ENCODE measurements at regions not wholly inside any gene's neighbourhood (a gene's known extent, or its start where the extent isn't known, plus 50 kb on each side); places are given as distances from the start of the nearest gene placed in this dataset.
"Not testable (repeated sequence)": the region's sequence is repeated elsewhere in the genome, so short reads cannot be mapped to it uniquely, and the experiment has no call there.

DNA sequence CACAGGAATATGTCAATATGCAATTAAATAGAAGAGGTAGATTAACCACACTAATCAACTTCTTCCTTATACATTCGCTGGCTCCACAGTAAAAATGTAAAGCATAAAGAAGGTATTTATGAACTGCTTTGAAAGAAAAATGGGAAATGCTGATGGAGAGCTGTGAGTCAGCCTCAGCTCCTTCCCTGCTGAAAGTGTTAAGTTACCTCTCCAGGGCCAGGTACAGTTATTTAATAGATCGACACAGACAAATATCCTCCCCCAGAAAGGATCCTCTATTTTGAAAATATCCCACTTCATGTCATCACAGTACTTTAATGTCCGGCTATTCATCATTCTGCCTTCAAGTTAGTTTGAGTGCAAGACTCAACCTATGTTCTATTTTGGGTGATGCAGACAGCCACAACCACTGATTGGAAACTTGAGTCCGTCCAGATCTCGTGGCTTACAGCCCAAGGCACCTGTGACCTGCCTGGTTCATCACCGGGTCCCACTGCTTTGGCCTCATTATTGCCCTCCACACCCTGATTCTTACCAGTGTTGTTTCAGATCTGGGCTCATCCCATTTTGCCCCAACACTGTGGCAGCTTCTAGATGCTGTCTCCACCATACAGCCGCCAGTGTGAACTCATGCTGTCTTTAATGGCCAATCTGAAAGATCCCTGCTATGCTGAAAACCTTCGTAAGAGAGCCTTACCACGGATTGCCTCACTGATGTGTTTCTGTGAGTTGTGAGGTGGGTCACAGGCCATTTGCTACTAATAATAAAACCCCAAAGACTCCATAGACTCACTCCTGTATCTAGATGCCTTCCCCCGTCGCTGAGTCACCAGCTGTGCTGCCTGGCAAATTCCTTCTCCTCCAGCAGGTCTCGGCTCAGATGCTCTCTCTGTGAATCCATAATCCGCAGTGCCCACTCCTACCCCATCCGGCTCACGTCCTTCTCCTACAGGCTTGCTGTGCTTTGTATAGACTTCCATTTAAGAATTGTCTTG, 56.2 kb upstream of the DDAH1 start:
- intact Hi-C loops (cut with DNase I); ATAC-seq; DNase-seq (ENCODE audit: missing footprints): not testable (repeated sequence)

DNA sequence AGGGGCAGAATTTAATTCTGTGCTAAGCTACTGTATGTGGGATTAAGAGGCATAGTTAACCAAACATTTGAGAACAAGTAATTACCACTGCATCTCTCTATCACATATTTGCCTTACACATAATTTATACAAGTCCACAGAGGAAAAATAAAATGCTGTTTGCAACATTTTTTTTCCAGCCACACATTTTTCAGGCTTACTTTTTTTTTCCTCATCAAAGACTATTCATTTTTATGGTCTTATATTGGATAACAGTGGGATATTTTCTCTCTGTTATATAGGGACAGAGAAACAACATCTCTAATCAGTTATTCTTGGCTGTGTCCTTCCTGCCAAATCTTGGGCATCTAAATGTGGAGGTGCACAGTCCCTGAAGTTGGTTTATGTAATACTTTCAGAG, 57.5 kb upstream of the DDAH1 start:
- intact Hi-C loops (cut with DNase I); DNase-seq (ENCODE audit: missing footprints): not testable (repeated sequence)

DNA sequence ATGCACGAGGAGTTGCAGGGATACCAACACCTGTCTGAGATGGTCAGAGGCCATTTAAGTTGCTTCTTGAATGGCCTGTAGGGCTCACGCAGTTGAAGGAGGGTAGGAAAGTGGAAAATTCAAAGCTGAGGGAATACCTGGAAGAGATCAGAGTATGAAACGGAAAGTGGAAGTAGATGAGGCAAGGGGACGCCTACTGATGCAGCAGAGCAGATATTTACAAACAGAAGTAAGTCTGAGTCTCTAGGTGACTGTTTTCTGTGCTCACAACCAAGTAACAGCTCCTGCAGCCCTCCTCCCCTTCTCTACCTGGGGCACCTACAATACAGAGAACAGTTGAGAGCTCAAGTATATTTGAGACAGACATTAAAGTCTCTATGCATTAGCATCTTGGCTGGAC, 57.5 kb upstream of the CCN1 start:
- ATAC-seq; intact Hi-C loops (cut with DNase I); DNase-seq (ENCODE audit: missing footprints): not testable (repeated sequence)

More for the DNA sequence above, 57.5 kb upstream of the DDAH1 start:
- not testable (repeated sequence) for ATAC-seq

DNA sequence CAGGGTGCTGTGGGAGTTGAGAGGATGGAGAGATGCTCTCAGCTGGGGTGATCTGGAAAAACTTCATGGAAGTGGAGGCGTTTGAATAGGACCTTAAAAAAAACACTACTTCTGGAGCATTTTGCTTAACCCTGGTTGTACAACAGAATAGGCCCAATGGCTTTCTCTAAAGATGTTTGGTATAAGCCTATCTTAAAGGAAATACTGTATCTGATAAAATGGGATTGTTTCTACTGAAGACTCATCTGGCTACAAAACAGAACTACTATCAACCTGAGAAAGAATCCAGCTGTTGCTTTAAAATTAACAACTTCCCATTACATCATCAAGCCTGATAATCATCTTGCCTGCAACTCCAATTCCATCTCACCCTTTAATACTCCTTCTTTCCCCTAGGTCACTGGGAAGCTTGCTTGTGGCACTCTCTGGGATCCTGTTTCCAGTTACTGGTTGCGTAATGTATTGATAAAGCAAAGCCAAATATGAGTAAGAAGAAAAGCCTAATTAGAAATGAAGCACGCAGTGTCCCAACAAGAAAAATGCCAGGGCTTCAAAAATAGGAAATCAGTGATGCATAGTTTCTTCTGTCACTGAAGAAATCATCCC, 56.2 kb upstream of the CCN1 start:
- intact Hi-C loops (cut with DNase I); DNase-seq (ENCODE audit: missing footprints): not testable (repeated sequence)
- ATAC-seq = peak; percentile 90

DNA sequence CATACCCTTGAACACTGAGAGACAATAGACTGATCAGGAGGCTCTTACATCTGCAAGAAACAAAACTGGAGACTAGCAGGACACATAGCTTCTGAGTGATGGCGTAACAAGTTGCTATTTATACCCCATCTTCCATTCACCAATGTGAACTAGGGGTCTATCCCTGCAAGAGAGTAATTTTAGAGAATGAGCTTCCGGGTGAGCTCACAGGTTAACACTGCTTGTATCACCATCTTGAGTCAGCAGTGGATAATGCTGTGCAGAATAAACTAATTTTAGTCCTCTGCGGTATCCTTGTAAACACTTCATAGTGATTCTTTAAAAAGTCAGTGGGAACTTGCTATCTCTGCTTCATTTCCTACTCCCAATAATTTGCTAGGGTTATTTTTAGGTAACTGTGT, 55.0 kb upstream of the CCN1 start:
- DNase-seq (ENCODE audit: missing footprints); intact Hi-C loops (cut with DNase I): not testable (repeated sequence)

DNA sequence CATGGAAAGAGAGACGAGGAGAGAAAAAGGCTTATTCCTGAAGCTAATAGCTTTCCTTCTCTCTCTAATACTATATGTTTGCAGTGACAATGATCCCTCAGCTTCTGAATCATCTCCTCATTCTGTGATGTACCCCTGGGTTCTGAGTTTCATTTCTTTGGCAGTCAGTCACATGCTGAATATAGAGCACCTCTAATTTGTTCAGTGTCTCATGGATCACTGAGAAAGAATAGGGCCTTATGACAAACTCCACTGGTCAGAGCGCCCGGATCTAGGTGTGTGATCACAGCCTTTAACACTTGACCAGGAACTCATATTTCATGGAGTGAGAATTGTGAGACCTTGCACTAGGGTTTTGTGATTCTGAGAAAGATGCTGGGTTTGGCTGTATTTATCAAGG, 54.3 kb upstream of the CCN1 start:
- not testable (repeated sequence) for DNase-seq (ENCODE audit: missing footprints)

More for the DNA sequence above, 55.0 kb upstream of the CCN1 start:
- peak; percentile 58 for ATAC-seq

DNA sequence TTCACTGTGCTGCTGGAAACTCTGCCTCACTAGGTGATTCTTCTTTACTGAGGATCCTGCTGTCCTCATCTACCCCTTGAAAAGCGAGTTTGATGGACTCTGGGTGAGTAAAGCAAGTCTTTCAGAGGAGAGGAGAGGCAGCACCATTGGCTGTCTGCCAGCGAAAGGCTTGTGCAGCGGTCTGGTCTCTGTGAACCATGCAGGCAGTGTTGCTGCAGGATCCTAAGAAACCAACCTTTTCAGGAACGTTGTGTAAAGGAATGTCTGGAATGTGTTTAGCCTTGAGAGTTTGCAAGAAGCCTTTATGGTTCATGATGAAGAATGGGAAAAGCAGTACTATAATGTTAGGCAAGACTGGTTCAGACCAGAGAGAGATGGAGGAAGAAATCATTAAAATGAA, 53.4 kb upstream of the CCN1 start:
- peak; percentile 77 for DNase-seq (ENCODE audit: missing footprints)
- intact Hi-C loops (cut with DNase I); ATAC-seq: not testable (repeated sequence)

More for the DNA sequence above, 54.3 kb upstream of the CCN1 start:
- intact Hi-C loops (cut with DNase I); ATAC-seq: not testable (repeated sequence)
